Activated CD4-positive, alpha-beta T cell treated with anti-CD3 and anti-CD28 coated beads for 36 hours (primary cell): ENCODE measurements at regions not wholly inside any gene's neighbourhood (a gene's known extent, or its start where the extent isn't known, plus 50 kb on each side); places are given as distances from the start of the nearest gene placed in this dataset.

Experiments used
- ATAC-seq: fragments of 200-7000 bp; cut with Tn5 transposase; one replicate; pipeline ENCODE4 v1.10.0; 2021; ENCODE audit warnings: mild to moderate bottlenecking, moderate library complexity
- CTCF ChIA-PET: fragments of 350-600 bp; sonication (Branson Sonifier 250); formaldehyde crosslinking; loops from one replicate; lab custom pipeline; 2021; ENCODE audit warnings: antibody characterized with exemption; lab: Charles Lee
- POLR2A ChIA-PET: fragments of 350-600 bp; sonication (Branson Sonifier 250); formaldehyde crosslinking; loops from one replicate; lab custom pipeline; 2021; ENCODE audit warnings: antibody characterized with exemption, inconsistent platforms; lab: Charles Lee
- DNase-seq: peaks from one replicate; pipeline ENCODE4 v3.0.0-alpha.2; 2020
- H3K27ac Mint-ChIP-seq: one replicate; pipeline ENCODE4 v1.8.0; 2021; ENCODE audit warnings: mixed read lengths
- H3K27me3 Mint-ChIP-seq: one replicate; pipeline ENCODE4 v1.8.0; 2021; ENCODE audit warnings: mixed read lengths
- H3K36me3 Mint-ChIP-seq: one replicate; pipeline ENCODE4 v1.8.0; 2021; ENCODE audit warnings: low read depth, mixed read lengths
- H3K4me1 Mint-ChIP-seq: one replicate; pipeline ENCODE4 v1.8.0; 2021; ENCODE audit warnings: mixed read lengths
- H3K4me3 Mint-ChIP-seq: one replicate; pipeline ENCODE4 v1.8.0; 2021; ENCODE audit warnings: mild to moderate bottlenecking, moderate library complexity, mixed read lengths
- H3K9me3 Mint-ChIP-seq: one replicate; pipeline ENCODE4 v1.8.0; 2021; ENCODE audit warnings: low read depth, mixed read lengths
- intact Hi-C, 2 experiments: fragments of 100-400 bp; cut with DNase I in 1 of 2; cut with micrococcal nuclease in 1 of 2; formaldehyde crosslinking; loops; one replicate each; pipeline versions ENCODE4 v1.14.2 to v1.15.1; 2022 to 2024; cut with DNase I, micrococcal nuclease

- CTCF ChIA-PET: no interaction called here
- intact Hi-C loops: no loop called here
Measured at GRCh38 chr18:27656167-27656778, 471.2 kb upstream of the CHST9 start.

GRCh38 chr18:27653247-27653646 lies 468.1 kb upstream of the CHST9 start:
- no peaks in the 10 kb centered on the region for H3K4me1 Mint-ChIP-seq
- ATAC-seq (no peak), DNase-seq (no peak)
- H3K9me3 Mint-ChIP-seq: no peaks in the 10 kb centered on the region
- ChIA-PET POLR2A (no interaction called here), CTCF (interaction anchor here (0.5 kb wide), 1 partner anchor 317 kb away, joined by 3 read pairs; no protein-coding TSS in a partner anchor)
- no peak overlapping the region for H3K27ac Mint-ChIP-seq
- H3K4me3 Mint-ChIP-seq: no peak overlapping the region
- H3K36me3 Mint-ChIP-seq: no peaks in the 10 kb centered on the region
- intact Hi-C loops: no loop called here
- no peaks in the 10 kb centered on the region for H3K27me3 Mint-ChIP-seq

More at GRCh38 chr18:27656167-27656778, 471.2 kb upstream of the CHST9 start:
- H3K9me3 Mint-ChIP-seq: peaks cover 2% of the 10 kb centered on the region
- H3K4me1 Mint-ChIP-seq: no peaks in the 10 kb centered on the region
- no peaks in the 10 kb centered on the region for H3K27me3 Mint-ChIP-seq
- H3K36me3 Mint-ChIP-seq: no peaks in the 10 kb centered on the region
- H3K4me3 Mint-ChIP-seq: no peak overlapping the region
- ATAC-seq (no peak), DNase-seq (no peak)
- POLR2A ChIA-PET: no interaction called here
- no peak overlapping the region for H3K27ac Mint-ChIP-seq

- Mint-ChIP-seq H3K4me3 (no peak overlapping the region), H3K27me3 (no peaks in the 10 kb centered on the region), H3K9me3 (no peaks in the 10 kb centered on the region), H3K36me3 (no peaks in the 10 kb centered on the region), H3K27ac (no peak overlapping the region), H3K4me1 (no peaks in the 10 kb centered on the region)
- intact Hi-C loops: no loop called here
- ChIA-PET CTCF (no interaction called here), POLR2A (no interaction called here)
- DNase-seq (no peak), ATAC-seq (no peak)
Measured at GRCh38 chr18:27652480-27653121, 467.5 kb upstream of the CHST9 start.

- POLR2A ChIA-PET: interaction anchor here (0.6 kb wide), 1 partner anchor 86 kb away, joined by 3 read pairs; no protein-coding TSS in a partner anchor
- DNase-seq: no peak
- Mint-ChIP-seq H3K9me3 (no peaks in the 10 kb centered on the region), H3K36me3 (no peaks in the 10 kb centered on the region), H3K27me3 (no peaks in the 10 kb centered on the region), H3K4me3 (no peak overlapping the region), H3K27ac (no peak overlapping the region), H3K4me1 (no peaks in the 10 kb centered on the region)
- CTCF ChIA-PET: interaction anchor here (0.6 kb wide), 1 partner anchor 64 kb away, joined by 3 read pairs; no protein-coding TSS in a partner anchor
- intact Hi-C loops: no loop called here
- no peak for ATAC-seq
Measured at GRCh38 chr18:27649621-27650020, 464.5 kb upstream of the CHST9 start.

GRCh38 chr18:27645929-27646328 lies 460.8 kb upstream of the CHST9 start:
- Mint-ChIP-seq H3K27me3 (no peaks in the 10 kb centered on the region), H3K4me3 (no peak overlapping the region), H3K27ac (no peak overlapping the region), H3K4me1 (no peaks in the 10 kb centered on the region), H3K9me3 (peaks cover 1% of the 10 kb centered on the region), H3K36me3 (no peaks in the 10 kb centered on the region)
- ATAC-seq: no peak
- intact Hi-C loops: no loop called here
- POLR2A ChIA-PET: no interaction called here
- CTCF ChIA-PET: no interaction called here
- no peak for DNase-seq

GRCh38 chr18:27636576-27637085 lies 451.5 kb upstream of the CHST9 start:
- POLR2A ChIA-PET: no interaction called here

GRCh38 chr18:27632706-27633105 lies 447.6 kb upstream of the CHST9 start:
- Mint-ChIP-seq H3K27me3 (no peaks in the 10 kb centered on the region), H3K27ac (no peak overlapping the region), H3K9me3 (no peaks in the 10 kb centered on the region), H3K36me3 (no peaks in the 10 kb centered on the region), H3K4me3 (no peak overlapping the region), H3K4me1 (no peaks in the 10 kb centered on the region)
- ChIA-PET POLR2A (no interaction called here), CTCF (no interaction called here)
- ATAC-seq (no peak), DNase-seq (no peak)
- intact Hi-C loops: no loop called here

More at GRCh38 chr18:27636576-27637085, 451.5 kb upstream of the CHST9 start:
- H3K4me3 Mint-ChIP-seq: no peak overlapping the region
- no peak for ATAC-seq
- H3K4me1 Mint-ChIP-seq: no peaks in the 10 kb centered on the region
- H3K27ac Mint-ChIP-seq: no peak overlapping the region
- no peaks in the 10 kb centered on the region for H3K9me3 Mint-ChIP-seq
- intact Hi-C loops: no loop called here
- no peak for DNase-seq
- no peaks in the 10 kb centered on the region for H3K36me3 Mint-ChIP-seq
- no peaks in the 10 kb centered on the region for H3K27me3 Mint-ChIP-seq
- CTCF ChIA-PET: no interaction called here

- Mint-ChIP-seq H3K4me3 (no peak overlapping the region), H3K36me3 (no peaks in the 10 kb centered on the region), H3K27me3 (no peaks in the 10 kb centered on the region), H3K27ac (no peak overlapping the region), H3K9me3 (no peaks in the 10 kb centered on the region), H3K4me1 (no peaks in the 10 kb centered on the region)
- no peak for ATAC-seq
- no peak for DNase-seq
- intact Hi-C loops: no loop called here
- POLR2A ChIA-PET: no interaction called here
- CTCF ChIA-PET: no interaction called here
Measured at GRCh38 chr18:27627927-27628326, 442.8 kb upstream of the CHST9 start.

GRCh38 chr18:27621236-27621890 lies 436.3 kb upstream of the CHST9 start:
- Mint-ChIP-seq H3K4me3 (no peak overlapping the region), H3K27me3 (no peaks in the 10 kb centered on the region), H3K9me3 (peaks cover 2% of the 10 kb centered on the region), H3K27ac (no peak overlapping the region), H3K4me1 (no peaks in the 10 kb centered on the region), H3K36me3 (no peaks in the 10 kb centered on the region)
- POLR2A ChIA-PET: no interaction called here
- DNase-seq (no peak), ATAC-seq (no peak)
- CTCF ChIA-PET: interaction anchor here (1.4 kb wide), 1 partner anchor 16 kb away, joined by 4 read pairs; no protein-coding TSS in a partner anchor
- intact Hi-C loops: no loop called here

- Mint-ChIP-seq H3K4me1 (no peaks in the 10 kb centered on the region), H3K9me3 (peaks cover 2% of the 10 kb centered on the region), H3K27ac (no peak overlapping the region), H3K27me3 (no peaks in the 10 kb centered on the region), H3K4me3 (no peak overlapping the region), H3K36me3 (no peaks in the 10 kb centered on the region)
- no peak for ATAC-seq
- intact Hi-C loops: loop anchor here in 1 of 2 experiments (10.0 kb wide), 1 partner anchor 1535 kb away; no protein-coding TSS in a partner anchor
- CTCF ChIA-PET: no interaction called here
- no peak for DNase-seq
- POLR2A ChIA-PET: no interaction called here
Measured at GRCh38 chr18:27619906-27620305, 434.8 kb upstream of the CHST9 start.

GRCh38 chr18:27619090-27619772 lies 434.1 kb upstream of the CHST9 start:
- Mint-ChIP-seq H3K4me1 (no peaks in the 10 kb centered on the region), H3K9me3 (peaks cover 2% of the 10 kb centered on the region), H3K27ac (no peak overlapping the region), H3K27me3 (no peaks in the 10 kb centered on the region), H3K4me3 (no peak overlapping the region), H3K36me3 (no peaks in the 10 kb centered on the region)
- CTCF ChIA-PET: no interaction called here
- DNase-seq (no peak), ATAC-seq (no peak)
- intact Hi-C loops: loop anchor here in 1 of 2 experiments (10.0 kb wide), 1 partner anchor 1534 kb away; no protein-coding TSS in a partner anchor
- POLR2A ChIA-PET: no interaction called here
